ENCODE measurements at regions not wholly inside any gene's neighbourhood (a gene's known extent, or its start where the extent isn't known, plus 50 kb on each side); places are given as distances from the start of the nearest gene placed in this dataset.
"Not testable (repeated sequence)": the region's sequence is repeated elsewhere in the genome, so short reads cannot be mapped to it uniquely, and the experiment has no call there.

GRCh38 chr4:40681600-40681999 is 51.9 kb upstream of the RBM47 start:
- DNase-seq (ENCODE audit: low read depth in 2 of 2) = no peak

- DNase-seq (ENCODE audit: low read depth in 2 of 2) = no peak
Observed at GRCh38 chr4:40682290-40683101, 52.8 kb upstream of the RBM47 start.

DNA sequence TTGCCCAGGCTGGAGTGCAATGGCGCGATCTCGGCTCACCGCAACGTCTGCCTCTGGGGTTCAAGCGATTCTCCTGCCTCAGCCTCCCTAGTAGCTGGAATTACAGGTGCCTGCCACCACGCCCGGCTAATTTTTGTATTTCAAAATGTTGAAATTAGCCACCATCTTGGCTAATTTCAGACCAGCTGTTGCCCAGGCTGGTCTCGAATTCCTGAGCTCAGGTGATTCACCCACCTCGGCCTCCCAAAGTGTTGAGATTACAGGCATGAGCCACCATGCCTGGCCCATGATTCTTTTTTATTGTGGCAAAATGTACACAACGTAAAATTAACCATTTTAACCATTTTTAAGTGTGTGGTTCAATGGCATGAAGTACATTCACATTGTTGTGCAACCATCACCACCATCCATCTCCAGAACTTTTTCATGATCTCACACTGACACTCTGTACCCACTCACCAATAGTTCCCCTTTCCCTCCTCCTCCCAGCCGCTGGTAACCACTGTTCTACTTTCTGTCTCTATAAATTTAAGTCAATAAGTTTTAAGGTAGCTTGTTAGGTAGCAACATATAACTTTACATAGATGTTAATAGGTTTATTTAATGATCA is 54.0 kb upstream of the RBM47 start:
- DNase-seq (ENCODE audit: low read depth in 2 of 2) = not testable (repeated sequence)

GRCh38 chr4:40684404-40684803 is 54.7 kb upstream of the RBM47 start:
- DNase-seq (ENCODE audit: low read depth in 2 of 2) = no peak

- peak; percentile 58 to 59 for DNase-seq (ENCODE audit: low read depth in 2 of 2)
Observed at GRCh38 chr4:40685300-40685699, 55.6 kb upstream of the RBM47 start.

GRCh38 chr4:40686081-40686913 is 56.6 kb upstream of the RBM47 start:
- DNase-seq (ENCODE audit: low read depth in 2 of 2) = peak in 1 of 2 experiments; percentile 19

DNA sequence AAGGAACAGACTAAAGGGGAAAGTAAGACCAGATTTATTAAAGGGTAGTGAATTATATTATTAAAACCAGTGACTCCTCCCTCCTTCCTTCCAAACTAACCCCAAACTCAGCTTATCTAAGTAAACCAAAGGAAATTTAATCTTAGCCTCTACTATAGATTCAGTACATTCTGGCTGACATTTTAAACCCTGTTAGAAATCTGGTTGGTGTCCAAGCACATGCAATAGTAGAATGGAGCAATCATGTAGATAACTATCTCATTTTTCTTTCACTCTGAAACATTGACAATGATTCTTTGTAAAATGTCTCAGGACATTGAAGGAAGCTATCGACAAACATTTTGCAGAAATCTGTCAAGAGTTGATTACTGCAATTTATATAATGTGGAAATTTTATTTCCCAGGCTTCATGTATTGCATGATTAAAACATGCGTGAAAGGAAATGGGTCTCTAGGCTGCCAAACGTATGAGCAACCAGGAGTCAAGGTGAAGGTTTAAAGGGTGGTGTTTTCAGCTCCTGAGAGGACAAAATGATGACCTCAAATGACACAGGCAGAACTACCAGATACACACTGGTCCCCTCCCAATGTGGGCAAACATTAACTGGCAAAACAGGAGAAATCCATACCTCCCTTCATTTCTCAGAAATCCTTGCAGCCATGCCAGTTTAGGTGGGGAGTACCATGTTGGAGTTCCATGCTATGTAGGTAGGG is 58.2 kb upstream of the RBM47 start:
- DNase-seq (ENCODE audit: low read depth in 2 of 2) = no peak

DNA sequence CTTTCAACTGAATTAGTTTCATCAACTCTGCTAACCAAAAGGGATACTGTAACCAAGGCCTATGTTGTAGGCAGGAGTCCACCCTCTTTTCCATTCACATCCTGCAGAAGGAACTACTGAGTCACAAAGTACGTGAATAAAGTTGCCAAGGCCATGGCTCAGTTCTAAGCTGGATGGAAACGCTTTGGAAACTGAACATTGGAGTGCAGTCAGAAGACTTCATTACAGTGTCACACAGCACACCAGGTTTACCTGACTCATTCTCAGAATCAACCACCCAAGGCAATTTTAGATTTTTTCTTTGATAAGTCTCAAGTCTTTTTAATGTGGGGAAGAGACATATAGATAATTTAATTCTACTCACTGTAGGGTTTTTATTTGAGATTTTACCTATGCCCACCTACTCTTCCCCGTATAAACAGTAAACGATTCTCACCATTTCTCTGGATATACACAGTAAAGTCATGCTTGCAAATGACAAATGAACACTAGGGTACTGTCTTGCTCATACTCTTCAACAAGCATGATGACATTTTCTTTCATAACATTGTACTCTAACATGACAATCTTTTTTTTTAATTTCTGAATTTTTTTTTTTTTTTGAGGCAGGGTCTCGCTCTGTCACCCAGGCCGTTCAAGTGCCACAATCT is 58.9 kb upstream of the RBM47 start:
- no peak for DNase-seq (ENCODE audit: low read depth in 2 of 2)

- DNase-seq (ENCODE audit: low read depth in 2 of 2) = no peak
Observed at GRCh38 chr4:40693946-40694345, 55.8 kb upstream of the NSUN7 start.

GRCh38 chr4:40697476-40697875 is 52.3 kb upstream of the NSUN7 start:
- DNase-seq (ENCODE audit: low read depth in 2 of 2) = not testable (repeated sequence)

DNA sequence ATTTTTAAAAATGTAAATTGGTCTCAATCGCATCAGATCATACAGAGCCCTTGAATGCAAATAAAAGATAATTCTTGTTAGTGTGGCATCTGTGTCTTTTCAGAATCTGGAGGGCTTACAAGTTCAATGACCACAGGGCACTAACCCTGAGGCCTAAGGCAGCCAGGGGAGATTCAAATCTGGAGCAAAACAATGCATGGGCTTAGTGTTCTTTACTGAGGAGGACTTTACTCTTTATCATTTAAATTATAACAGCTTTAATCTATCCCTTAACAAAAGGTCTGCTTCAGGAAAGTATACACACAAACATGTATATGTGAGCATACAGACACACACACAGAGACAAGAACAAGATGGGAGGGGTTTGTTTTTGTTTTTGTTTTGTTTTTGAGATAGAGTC is 51.0 kb upstream of the NSUN7 start:
- DNase-seq (ENCODE audit: low read depth in 2 of 2) = no peak

DNA sequence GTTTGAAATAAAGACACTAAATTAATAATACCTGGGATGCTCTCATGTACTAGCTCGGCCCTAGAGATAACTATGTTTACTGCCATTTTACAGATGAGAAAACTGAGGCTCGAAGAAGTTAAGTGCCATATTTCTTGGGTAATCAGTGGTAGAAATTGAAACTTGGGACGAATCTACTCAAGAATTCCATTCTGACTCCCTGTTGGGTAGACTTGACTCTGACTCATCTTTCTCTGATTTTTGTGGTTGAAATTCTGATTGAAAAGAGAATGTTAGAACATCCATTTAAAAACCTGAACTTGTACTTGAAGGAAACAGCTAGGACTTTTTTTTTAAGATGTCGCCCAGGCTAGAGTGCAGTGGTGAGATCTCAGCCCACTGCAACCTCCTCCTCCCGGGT is 50.1 kb upstream of the NSUN7 start:
- peak; percentile 59 to 64 for DNase-seq (ENCODE audit: low read depth in 2 of 2)

Data from fibroblast of skin of left quadriceps (primary cell).